GM12891 (cell line): ENCODE measurements at regions not wholly inside any gene's neighbourhood (a gene's known extent, or its start where the extent isn't known, plus 50 kb on each side); places are given as distances from the start of the nearest gene placed in this dataset.
"Not testable (repeated sequence)": the region's sequence is repeated elsewhere in the genome, so short reads cannot be mapped to it uniquely, and the experiment has no call there.

Experiments used
- POLR2A ChIP-seq: IDR thresholded peaks from 2 replicates; pipeline ENCODE4 v1.6.1; 2011; ENCODE audit warnings: low read depth, low read length, control low read depth
- POLR2AphosphoS5 ChIP-seq: IDR thresholded peaks from 2 replicates; pipeline ENCODE4 v1.6.1; 2011; ENCODE audit warnings: low read depth, low read length, control low read depth
- SPI1 ChIP-seq: IDR thresholded peaks from 2 replicates; pipeline ENCODE4 v1.6.1; 2011; ENCODE audit warnings: low read depth, low read length, control low read depth
- TAF1 ChIP-seq: IDR thresholded peaks from 2 replicates; pipeline ENCODE4 v1.6.1; 2011; ENCODE audit warnings: low read depth, low read length, control low read depth

- not testable (repeated sequence) for TF ChIP-seq TAF1, POLR2AphosphoS5, SPI1, POLR2A
Measured at GRCh38 chr10:38396178-38396954, 302.2 kb downstream of the ZNF37A start.
